Coronary artery (tissue), 2 donors: ENCODE measurements at regions not wholly inside any gene's neighbourhood (a gene's known extent, or its start where the extent isn't known, plus 50 kb on each side); places are given as distances from the start of the nearest gene placed in this dataset.

ENCODE experiments used
- DNase-seq: peaks from one replicate; pipeline ENCODE4 v3.0.0-alpha.2; 2017; ENCODE audit warnings: low spot score
- H3K27ac ChIP-seq, 2 donors: fragments of 200-600 bp; sonication (generic); one replicate each; pipeline ENCODE4 v1.5.1; 2016 to 2019
- H3K4me3 ChIP-seq: fragments of 200-600 bp; sonication (generic); 2 replicates; pipeline ENCODE4 v1.5.1; 2016; ENCODE audit warnings: mild to moderate bottlenecking, moderate library complexity
- TF ChIP-seq, protein P1 (sequence below): fragments of 200-600 bp; sonication (generic); IDR thresholded peaks from one replicate; pipeline ENCODE4 v1.5.1; 2019; ENCODE audit warnings: antibody characterized with exemption

DNA sequence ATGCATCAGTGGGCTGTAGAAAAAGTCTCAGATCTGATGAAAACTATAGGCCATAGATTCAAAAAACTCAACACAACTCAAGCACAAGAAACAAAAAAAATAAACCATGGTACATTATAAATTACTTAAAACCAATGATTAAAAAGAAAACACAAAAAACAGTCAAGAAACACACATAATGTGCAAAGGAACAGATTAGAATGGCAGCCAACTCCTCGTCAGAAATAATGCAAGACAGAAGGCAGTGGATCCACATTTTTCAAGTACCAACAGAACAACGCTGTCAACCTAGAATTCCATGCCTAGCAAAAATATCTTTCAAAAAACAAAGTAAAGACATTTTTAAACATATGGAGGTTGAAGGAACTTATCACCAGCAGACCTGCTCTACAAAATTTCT, 69.7 kb downstream of the PSMB1 start:
- Histone ChIP-seq H3K27ac (no peak overlapping the region), H3K4me3 (no peak overlapping the region)
- TF ChIP-seq, protein P1, sequence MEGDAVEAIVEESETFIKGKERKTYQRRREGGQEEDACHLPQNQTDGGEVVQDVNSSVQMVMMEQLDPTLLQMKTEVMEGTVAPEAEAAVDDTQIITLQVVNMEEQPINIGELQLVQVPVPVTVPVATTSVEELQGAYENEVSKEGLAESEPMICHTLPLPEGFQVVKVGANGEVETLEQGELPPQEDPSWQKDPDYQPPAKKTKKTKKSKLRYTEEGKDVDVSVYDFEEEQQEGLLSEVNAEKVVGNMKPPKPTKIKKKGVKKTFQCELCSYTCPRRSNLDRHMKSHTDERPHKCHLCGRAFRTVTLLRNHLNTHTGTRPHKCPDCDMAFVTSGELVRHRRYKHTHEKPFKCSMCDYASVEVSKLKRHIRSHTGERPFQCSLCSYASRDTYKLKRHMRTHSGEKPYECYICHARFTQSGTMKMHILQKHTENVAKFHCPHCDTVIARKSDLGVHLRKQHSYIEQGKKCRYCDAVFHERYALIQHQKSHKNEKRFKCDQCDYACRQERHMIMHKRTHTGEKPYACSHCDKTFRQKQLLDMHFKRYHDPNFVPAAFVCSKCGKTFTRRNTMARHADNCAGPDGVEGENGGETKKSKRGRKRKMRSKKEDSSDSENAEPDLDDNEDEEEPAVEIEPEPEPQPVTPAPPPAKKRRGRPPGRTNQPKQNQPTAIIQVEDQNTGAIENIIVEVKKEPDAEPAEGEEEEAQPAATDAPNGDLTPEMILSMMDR: no peak
- no peak for DNase-seq

DNA sequence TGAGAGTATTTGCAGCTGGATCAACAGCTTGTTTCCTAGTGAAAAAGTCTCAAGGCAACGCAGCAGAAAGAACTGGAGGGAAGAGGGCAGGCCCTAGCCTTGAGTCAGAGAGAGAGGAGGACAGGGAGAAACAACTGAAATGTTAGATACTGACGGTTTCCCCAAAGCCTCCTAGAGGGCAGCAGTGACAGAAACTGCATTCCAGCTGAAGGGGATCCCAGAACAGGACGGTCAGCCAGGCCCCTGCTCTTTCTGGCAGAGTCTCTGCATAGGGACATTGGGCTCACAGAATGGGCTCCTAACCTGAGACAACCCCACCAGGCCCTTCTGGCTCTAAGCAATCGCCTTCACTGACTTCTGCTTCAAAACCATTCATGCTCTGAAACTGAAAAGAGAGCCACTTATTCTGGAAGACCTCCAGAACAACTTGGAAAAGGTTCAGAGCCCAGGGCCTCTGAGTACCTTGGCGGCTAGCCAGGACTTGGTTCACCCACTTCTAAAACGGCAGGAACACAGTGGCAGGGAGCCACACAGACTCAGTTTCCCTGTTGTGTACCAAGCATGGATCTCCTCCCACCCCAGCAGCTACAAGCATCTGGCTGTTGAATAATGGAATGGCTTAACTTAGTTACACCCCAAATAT, 72.9 kb downstream of the PSMB1 start:
- H3K4me3 ChIP-seq: no peak overlapping the region
- no peak for DNase-seq
- TF ChIP-seq, protein P1: no peak
- H3K27ac ChIP-seq: no peak overlapping the region

DNA sequence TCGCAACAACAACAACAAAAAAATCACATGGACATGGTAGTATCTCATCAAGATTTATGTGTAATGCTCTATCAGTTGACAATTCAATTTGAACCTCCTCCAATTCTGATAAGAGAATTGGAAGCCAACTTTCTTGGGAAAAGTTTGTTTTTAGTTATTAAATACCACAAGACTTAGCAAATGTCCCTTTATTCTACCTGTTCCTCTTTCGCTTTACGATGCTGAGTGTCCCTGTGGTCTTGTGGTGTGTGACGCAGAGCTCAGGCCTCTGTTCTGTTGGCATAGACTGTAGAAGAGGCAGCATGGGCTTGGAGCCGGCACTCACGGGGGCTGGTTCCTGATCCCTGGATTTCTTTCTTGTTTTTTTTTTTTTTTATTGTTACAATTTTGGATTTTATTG, 76.7 kb downstream of the PSMB1 start:
- TF ChIP-seq, protein P1: no peak
- Histone ChIP-seq H3K4me3 (no peak overlapping the region), H3K27ac (no peak overlapping the region)
- no peak for DNase-seq

DNA sequence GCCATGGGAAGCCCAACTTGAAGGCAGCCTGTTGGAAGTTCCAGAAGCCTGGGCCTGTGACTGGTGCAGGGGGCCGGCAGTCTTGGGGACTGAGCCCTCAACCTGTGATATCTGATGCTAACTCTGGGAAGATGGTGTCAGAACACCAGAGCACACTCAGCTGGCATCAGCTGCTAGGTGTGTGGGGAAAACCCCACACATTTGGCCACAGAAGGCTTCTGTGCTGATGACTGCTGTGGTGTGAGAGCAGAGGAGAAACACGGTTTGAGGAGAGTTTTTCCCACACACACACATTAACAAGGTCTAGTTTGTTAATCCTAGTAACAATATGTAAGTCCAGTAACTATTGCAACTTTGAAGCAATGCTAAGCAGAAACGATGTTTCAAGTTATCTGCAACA, 78.0 kb downstream of the PSMB1 start:
- TF ChIP-seq, protein P1: no peak
- no peak overlapping the region for H3K27ac ChIP-seq
- no peak overlapping the region for H3K4me3 ChIP-seq
- no peak for DNase-seq

DNA sequence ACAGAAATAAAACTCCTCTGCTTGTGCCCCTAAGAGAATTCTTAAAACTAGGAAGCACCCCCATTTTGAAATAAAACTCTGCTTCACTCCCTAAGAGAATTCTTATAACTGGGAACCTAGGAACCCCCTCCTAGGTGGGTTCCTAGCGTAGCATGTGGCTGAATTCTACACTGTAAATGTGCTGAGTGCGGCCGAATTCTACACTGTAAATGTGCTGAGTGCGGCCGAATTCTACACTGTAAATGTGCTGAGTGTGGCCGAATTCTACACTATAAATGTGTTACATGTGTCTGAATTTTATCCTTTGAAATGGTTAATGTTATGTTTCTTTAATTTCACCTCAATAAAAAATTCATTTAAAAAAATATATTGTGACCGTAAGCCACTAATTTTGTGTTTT, 79.3 kb downstream of the PSMB1 start:
- TF ChIP-seq, protein P1: no peak

DNA sequence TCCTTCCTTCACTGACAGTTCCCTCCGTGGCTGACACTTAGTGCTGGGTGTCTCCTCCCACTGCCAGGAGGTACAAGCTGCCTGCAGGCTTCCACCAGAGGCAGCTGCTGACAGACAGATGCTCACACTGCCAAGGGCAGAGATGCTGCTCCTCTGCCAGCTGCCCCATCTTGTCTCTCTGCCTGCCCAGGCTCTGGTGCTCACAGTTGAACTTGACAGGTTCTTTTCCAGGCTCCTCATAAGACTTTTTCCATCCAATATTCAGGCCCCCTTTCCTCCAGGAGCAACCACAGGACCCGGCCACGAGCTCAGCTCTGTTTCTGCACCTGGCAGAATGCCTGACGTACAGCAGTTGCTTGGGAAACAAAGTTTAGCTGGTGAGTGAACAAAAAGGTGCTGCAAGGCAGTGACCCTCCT, 79.8 kb downstream of the PSMB1 start:
- no peak for DNase-seq
- TF ChIP-seq, protein P1: no peak
- Histone ChIP-seq H3K27ac (no peak overlapping the region), H3K4me3 (no peak overlapping the region)

More for the DNA sequence above, 79.3 kb downstream of the PSMB1 start:
- H3K27ac ChIP-seq: no peak overlapping the region
- no peak overlapping the region for H3K4me3 ChIP-seq
- no peak for DNase-seq

DNA sequence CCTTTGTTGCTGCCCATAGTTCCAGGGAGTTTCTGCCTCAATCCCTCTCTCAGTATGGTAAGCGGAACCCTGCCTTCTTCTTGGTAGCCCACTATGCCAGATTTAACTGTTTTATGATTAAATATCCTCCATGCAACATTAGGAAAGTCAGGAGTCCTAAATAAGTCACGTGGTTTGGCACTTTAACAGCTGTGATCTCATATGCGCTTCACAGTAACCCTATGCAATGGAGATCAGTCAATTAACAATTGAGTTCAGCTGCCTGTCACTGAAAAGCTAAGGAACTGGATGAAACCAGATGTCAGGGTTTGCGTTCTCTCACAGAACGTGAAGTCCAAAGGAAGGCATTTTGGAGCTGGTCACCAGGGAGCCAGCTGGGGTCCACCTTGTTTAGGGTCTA, 81.6 kb downstream of the PSMB1 start:
- TF ChIP-seq, protein P1: no peak
- no peak for DNase-seq
- Histone ChIP-seq H3K27ac (no peak overlapping the region), H3K4me3 (no peak overlapping the region)
